ENCODE measurements at regions not wholly inside any gene's neighbourhood (a gene's known extent, or its start where the extent isn't known, plus 50 kb on each side); places are given as distances from the start of the nearest gene placed in this dataset.

- TF ChIP-seq CTCF (IDR thresholded peaks at IDR 0.05 in 4 of 5, conservative IDR thresholded peaks at IDR 0.05 in 1 of 5) (no peak), POLR2A (IDR thresholded peaks at IDR 0.05) (no peak)
Observed at GRCh38 chr10:130863044-130863443, 448.5 kb downstream of the TCERG1L start.
